Fibroblast of the aortic adventitia (primary cell): ENCODE measurements at regions not wholly inside any gene's neighbourhood (a gene's known extent, or its start where the extent isn't known, plus 50 kb on each side); places are given as distances from the start of the nearest gene placed in this dataset.

Experiments used
- DNase-seq: peaks from one replicate; pipeline ENCODE4 v3.0.0-alpha.2; 2010; ENCODE audit warnings: low read depth
- H3K4me3 ChIP-seq: 2 replicates; pipeline ENCODE4 v1.5.1; 2011; ENCODE audit warnings: low read depth, mild to moderate bottlenecking, control low read depth, low read length, moderate library complexity
- CTCF ChIP-seq: IDR thresholded peaks from 2 replicates; pipeline ENCODE4 v1.5.1; 2011; ENCODE audit warnings: mild to moderate bottlenecking, low read length, control low read depth, inconsistent platforms; ENCODE audit not compliant: insufficient read depth

- TF ChIP-seq CTCF, result no peak
- H3K4me3 ChIP-seq, result no peak overlapping the region
- DNase-seq, result no peak
These were observed 501.7 kb upstream of the SORCS1 start for GRCh38 chr10:107666214-107666613.

- no peak overlapping the region for H3K4me3 ChIP-seq
- no peak for DNase-seq
- no peak for TF ChIP-seq CTCF
These were observed 501.0 kb upstream of the SORCS1 start for GRCh38 chr10:107665459-107665858.

DNA sequence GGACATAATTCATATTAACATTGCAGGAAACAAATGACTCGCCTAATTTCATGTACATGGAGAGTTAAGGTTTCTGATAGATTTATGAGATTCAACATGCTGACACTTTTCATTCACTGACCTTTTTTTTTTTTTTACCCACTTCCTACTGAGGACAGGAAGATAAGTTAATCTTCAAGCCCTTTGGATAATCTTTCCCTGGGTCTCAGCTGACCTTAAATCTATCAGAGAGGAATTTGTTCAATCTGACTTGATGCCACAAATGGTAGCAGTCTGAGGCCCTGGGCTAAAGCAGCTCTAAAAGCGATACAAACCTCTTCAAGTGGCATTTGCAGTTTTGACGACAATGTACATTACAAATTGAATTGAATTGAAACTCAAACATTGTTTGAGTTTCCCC is 493.3 kb upstream of the SORCS1 start:
- DNase-seq, result no peak
- TF ChIP-seq CTCF, result no peak
- H3K4me3 ChIP-seq, result no peak overlapping the region

DNA sequence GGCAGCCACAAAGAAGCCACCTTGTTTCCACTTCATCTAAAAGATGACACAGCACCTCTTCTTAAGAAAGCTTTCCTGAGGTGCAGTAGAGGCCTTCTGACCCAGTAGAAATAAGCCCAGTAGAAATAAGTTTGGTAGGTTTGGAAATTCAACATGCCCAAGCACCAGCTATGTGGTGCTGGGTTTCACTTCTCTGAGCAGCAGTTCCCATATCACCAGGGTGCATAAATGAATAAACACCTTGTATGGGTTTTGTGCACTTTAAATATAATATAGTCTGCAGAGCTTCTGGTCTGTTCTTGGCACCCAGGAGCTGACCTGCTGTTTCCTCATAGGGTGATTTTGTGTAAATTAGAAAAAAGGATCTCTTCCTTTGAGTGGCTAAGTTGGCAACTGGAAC is 492.4 kb upstream of the SORCS1 start:
- no peak for DNase-seq

DNA sequence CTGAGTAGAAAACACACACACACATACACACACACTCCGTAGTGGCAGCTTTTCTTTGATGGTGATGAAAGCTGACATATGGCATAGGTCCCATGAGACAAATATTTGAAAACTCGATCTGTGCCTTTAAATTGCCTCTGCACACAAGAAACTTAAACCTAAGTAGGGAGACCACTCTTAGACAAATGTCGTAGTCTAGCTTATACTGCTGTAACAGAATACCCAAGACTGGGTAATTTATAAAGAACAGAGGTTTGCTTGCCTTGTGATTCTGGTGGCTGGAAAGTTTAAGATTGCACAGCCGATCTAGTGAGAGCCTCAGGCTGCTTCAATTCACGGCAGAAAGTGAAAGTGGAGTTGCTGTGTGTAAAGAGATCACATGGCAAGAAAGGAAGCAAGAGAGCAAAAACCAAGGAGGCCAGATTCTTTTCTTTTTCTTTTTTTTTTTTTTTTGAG is 489.4 kb upstream of the SORCS1 start:
- peak; percentile 38 for DNase-seq
- no peak for TF ChIP-seq CTCF
- peak overlapping the region; percentile 10 for H3K4me3 ChIP-seq

More for the DNA sequence above, 492.4 kb upstream of the SORCS1 start:
- H3K4me3 ChIP-seq, result no peak overlapping the region
- TF ChIP-seq CTCF, result no peak

- DNase-seq, result no peak
- no peak for TF ChIP-seq CTCF
- H3K4me3 ChIP-seq, result no peak overlapping the region
These were observed 486.4 kb upstream of the SORCS1 start for GRCh38 chr10:107650939-107651338.

- no peak overlapping the region for H3K4me3 ChIP-seq
- DNase-seq, result no peak
- no peak for TF ChIP-seq CTCF
These were observed 484.7 kb upstream of the SORCS1 start for GRCh38 chr10:107649249-107649648.
